Neural progenitor cell (in vitro differentiated cells): ENCODE measurements at regions not wholly inside any gene's neighbourhood (a gene's known extent, or its start where the extent isn't known, plus 50 kb on each side); places are given as distances from the start of the nearest gene placed in this dataset.

Experiments used
- EZH2 ChIP-seq: fragments of 200-600 bp; sonication (generic); IDR thresholded peaks from 2 replicates; pipeline ENCODE4 v1.6.1; 2017; ENCODE audit warnings: antibody characterized with exemption, mild to moderate bottlenecking, moderate library complexity
- TF ChIP-seq, protein P1 (sequence below): fragments of 200-600 bp; sonication (generic); IDR thresholded peaks from 2 replicates; pipeline ENCODE4 v1.5.1; 2017; ENCODE audit warnings: antibody characterized with exemption, mild to moderate bottlenecking

DNA sequence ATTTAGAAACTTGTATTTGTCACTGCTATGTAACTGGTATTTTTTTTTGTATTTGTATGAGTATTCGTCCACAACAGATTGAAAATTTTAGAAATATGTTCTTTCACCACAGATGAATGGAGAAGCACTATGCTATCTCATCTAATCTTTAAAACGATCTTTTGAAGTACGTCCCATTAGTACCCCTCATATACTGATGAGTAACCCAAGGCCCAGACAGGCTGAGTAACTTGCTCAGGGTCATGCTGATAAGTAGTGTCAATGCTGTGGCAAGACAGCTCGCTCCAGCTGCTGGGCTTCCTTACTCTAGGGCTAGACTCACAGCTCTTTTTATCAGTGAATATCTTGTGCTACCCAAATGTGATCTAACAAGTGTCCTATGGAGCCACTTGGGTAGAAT is 154.2 kb downstream of the SUCLA2 start:
- no peak for TF ChIP-seq EZH2
- TF ChIP-seq, protein P1, sequence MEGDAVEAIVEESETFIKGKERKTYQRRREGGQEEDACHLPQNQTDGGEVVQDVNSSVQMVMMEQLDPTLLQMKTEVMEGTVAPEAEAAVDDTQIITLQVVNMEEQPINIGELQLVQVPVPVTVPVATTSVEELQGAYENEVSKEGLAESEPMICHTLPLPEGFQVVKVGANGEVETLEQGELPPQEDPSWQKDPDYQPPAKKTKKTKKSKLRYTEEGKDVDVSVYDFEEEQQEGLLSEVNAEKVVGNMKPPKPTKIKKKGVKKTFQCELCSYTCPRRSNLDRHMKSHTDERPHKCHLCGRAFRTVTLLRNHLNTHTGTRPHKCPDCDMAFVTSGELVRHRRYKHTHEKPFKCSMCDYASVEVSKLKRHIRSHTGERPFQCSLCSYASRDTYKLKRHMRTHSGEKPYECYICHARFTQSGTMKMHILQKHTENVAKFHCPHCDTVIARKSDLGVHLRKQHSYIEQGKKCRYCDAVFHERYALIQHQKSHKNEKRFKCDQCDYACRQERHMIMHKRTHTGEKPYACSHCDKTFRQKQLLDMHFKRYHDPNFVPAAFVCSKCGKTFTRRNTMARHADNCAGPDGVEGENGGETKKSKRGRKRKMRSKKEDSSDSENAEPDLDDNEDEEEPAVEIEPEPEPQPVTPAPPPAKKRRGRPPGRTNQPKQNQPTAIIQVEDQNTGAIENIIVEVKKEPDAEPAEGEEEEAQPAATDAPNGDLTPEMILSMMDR, result no peak
